Liver (tissue), 8 donors: ENCODE measurements at regions not wholly inside any gene's neighbourhood (a gene's known extent, or its start where the extent isn't known, plus 50 kb on each side); places are given as distances from the start of the nearest gene placed in this dataset.

ENCODE experiments used
- DNase-seq: peaks from one replicate; pipeline ENCODE4 v3.0.0-alpha.2; 2017; ENCODE audit warnings: low spot score
- H3K27ac ChIP-seq, 2 donors: one replicate each; pipeline ENCODE4 v1.7.0; 2013; ENCODE audit warnings: inconsistent platforms in 2 of 2, low read length in 2 of 2, control low read depth in 1 of 2, low read depth in 1 of 2, mild to moderate bottlenecking in 1 of 2
- H3K27me3 ChIP-seq, 4 donors: one replicate each; pipeline versions ENCODE4 v1.6.1 to v1.7.0; 2013; ENCODE audit warnings: low read length in 3 of 4, inconsistent platforms in 1 of 4, mild to moderate bottlenecking in 1 of 4, moderate library complexity in 1 of 4; ENCODE audit not compliant: control insufficient read depth in 4 of 4, insufficient read depth in 4 of 4
- H3K36me3 ChIP-seq, 4 donors: one replicate each; pipeline versions ENCODE4 v1.6.1 to v1.7.0; 2013; ENCODE audit warnings: low read length in 3 of 4, mild to moderate bottlenecking in 3 of 4, low read depth in 1 of 4, moderate library complexity in 1 of 4; ENCODE audit not compliant: control insufficient read depth in 4 of 4, insufficient read depth in 3 of 4
- H3K4me1 ChIP-seq, 4 donors: one replicate each; pipeline versions ENCODE4 v1.6.1 to v1.7.0; 2013; ENCODE audit warnings: low read length in 3 of 4, mild to moderate bottlenecking in 3 of 4, moderate library complexity in 1 of 4; ENCODE audit not compliant: control insufficient read depth in 4 of 4, insufficient read depth in 4 of 4
- H3K4me3 ChIP-seq, 3 donors: one replicate each; pipeline versions ENCODE4 v1.6.1 to v1.7.0; 2013; ENCODE audit warnings: low read length in 3 of 3, control low read depth in 1 of 3, low read depth in 1 of 3, mild to moderate bottlenecking in 1 of 3
- H3K9ac ChIP-seq, 2 donors: one replicate each; pipeline ENCODE4 v1.7.0; 2013; ENCODE audit warnings: low read length in 2 of 2, mild to moderate bottlenecking in 2 of 2, moderate library complexity in 2 of 2, control low read depth in 1 of 2, low read depth in 1 of 2
- H3K9me3 ChIP-seq, 4 donors: one replicate each; pipeline versions ENCODE4 v1.6.1 to v1.7.0; 2013; ENCODE audit warnings: low read length in 3 of 4; ENCODE audit not compliant: control insufficient read depth in 4 of 4
- EGR1 ChIP-seq, 2 donors: IDR thresholded peaks; 2 replicates each; pipeline ENCODE4 v1.6.1; 2016 to 2018; ENCODE audit warnings: antibody characterized with exemption in 2 of 2, low read depth in 2 of 2
- FOXA1 ChIP-seq: IDR thresholded peaks from 2 replicates; pipeline ENCODE4 v1.6.1; 2016; ENCODE audit warnings: antibody characterized with exemption
- FOXA2 ChIP-seq: IDR thresholded peaks from 2 replicates; pipeline ENCODE4 v1.6.1; 2016; ENCODE audit warnings: antibody characterized with exemption
- HNF4A ChIP-seq, 2 donors: conservative IDR thresholded peaks; 2 replicates each; pipeline ENCODE4 v1.6.1; 2016; ENCODE audit warnings: antibody characterized with exemption in 2 of 2, mild to moderate bottlenecking in 2 of 2
- HNF4G ChIP-seq: IDR thresholded peaks from 2 replicates; pipeline ENCODE4 v1.6.1; 2016; ENCODE audit warnings: antibody characterized with exemption
- JUND ChIP-seq, 2 donors: IDR thresholded peaks; 2 replicates each; pipeline ENCODE4 v1.6.1; 2016; ENCODE audit warnings: antibody characterized with exemption in 2 of 2
- RAD21 ChIP-seq, 2 donors: IDR thresholded peaks; 2 replicates each; pipeline ENCODE4 v1.6.1; 2016; ENCODE audit warnings: antibody characterized with exemption in 2 of 2, mild to moderate bottlenecking in 2 of 2
- SP1 ChIP-seq: IDR thresholded peaks from 2 replicates; pipeline ENCODE4 v1.6.1; 2018; ENCODE audit warnings: antibody characterized with exemption, mild to moderate bottlenecking
- TAF1 ChIP-seq: conservative IDR thresholded peaks from 2 replicates; pipeline ENCODE4 v1.6.1; 2016; ENCODE audit warnings: antibody characterized with exemption, mild to moderate bottlenecking
- WGBS: extraction: QIAGEN DNeasy Blood & Tissue Kit; methylation state at CpG from one replicate; pipeline ENCODE4 v1.1.7; 2013; 5-methylcytosine and 5-hydroxymethylcytosine counted together
- TF ChIP-seq, protein P1 (sequence below): IDR thresholded peaks from 2 replicates; pipeline ENCODE4 v1.6.1; 2016; ENCODE audit warnings: antibody characterized with exemption, mild to moderate bottlenecking
- TF ChIP-seq, protein P2 (sequence below): IDR thresholded peaks from 2 replicates; pipeline ENCODE4 v1.6.1; 2016; ENCODE audit warnings: antibody characterized with exemption
- TF ChIP-seq, protein P3 (sequence below): IDR thresholded peaks from 2 replicates; pipeline ENCODE4 v1.6.1; 2016; ENCODE audit warnings: antibody characterized with exemption
- TF ChIP-seq, protein P4 (sequence below): IDR thresholded peaks from 2 replicates; pipeline ENCODE4 v1.6.1; 2016; ENCODE audit warnings: antibody characterized with exemption
- TF ChIP-seq, protein P5 (sequence below): fragments of 150-350 bp; IDR thresholded peaks from 2 replicates; pipeline ENCODE4 v1.5.1; 2017; ENCODE audit warnings: improper control_type of control experiment, low read depth, low read length; ENCODE audit not compliant: missing input control
- donor health status: healthy.
- donor health status: healthy.
- donor health status: healthy.
- donor health status: healthy.
- donor health status: healthy.

DNA sequence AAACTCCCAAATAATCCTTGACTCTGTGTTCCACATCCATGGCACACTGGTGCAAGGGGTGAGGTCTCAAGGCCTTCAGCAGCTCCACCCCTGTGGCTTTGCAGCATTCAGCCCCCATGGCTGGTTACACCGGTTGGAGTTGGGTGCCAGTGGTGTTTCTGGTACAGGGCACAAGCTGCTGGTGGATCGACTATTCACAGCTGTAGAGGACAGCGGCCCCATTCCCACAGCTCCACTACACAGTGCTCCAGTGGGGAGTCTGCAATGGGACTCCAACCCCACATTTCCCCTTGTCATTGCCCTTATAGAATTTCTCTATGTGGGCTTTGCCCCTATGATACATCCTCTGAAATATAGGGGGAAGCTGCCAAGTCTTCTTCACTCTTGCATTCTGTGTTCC is 64.3 kb upstream of the SGO1 start:
- Histone ChIP-seq H3K36me3 (no peaks in the 10 kb centered on the region), H3K9me3 (peaks cover 0 to 5% (median 1%) of the 10 kb centered on the region in 4 donors), H3K4me1 (no peaks in the 10 kb centered on the region), H3K27me3 (no peaks in the 10 kb centered on the region), H3K27ac (no peak overlapping the region), H3K9ac (no peak overlapping the region), H3K4me3 (no peak overlapping the region)
- TF ChIP-seq, protein P1, sequence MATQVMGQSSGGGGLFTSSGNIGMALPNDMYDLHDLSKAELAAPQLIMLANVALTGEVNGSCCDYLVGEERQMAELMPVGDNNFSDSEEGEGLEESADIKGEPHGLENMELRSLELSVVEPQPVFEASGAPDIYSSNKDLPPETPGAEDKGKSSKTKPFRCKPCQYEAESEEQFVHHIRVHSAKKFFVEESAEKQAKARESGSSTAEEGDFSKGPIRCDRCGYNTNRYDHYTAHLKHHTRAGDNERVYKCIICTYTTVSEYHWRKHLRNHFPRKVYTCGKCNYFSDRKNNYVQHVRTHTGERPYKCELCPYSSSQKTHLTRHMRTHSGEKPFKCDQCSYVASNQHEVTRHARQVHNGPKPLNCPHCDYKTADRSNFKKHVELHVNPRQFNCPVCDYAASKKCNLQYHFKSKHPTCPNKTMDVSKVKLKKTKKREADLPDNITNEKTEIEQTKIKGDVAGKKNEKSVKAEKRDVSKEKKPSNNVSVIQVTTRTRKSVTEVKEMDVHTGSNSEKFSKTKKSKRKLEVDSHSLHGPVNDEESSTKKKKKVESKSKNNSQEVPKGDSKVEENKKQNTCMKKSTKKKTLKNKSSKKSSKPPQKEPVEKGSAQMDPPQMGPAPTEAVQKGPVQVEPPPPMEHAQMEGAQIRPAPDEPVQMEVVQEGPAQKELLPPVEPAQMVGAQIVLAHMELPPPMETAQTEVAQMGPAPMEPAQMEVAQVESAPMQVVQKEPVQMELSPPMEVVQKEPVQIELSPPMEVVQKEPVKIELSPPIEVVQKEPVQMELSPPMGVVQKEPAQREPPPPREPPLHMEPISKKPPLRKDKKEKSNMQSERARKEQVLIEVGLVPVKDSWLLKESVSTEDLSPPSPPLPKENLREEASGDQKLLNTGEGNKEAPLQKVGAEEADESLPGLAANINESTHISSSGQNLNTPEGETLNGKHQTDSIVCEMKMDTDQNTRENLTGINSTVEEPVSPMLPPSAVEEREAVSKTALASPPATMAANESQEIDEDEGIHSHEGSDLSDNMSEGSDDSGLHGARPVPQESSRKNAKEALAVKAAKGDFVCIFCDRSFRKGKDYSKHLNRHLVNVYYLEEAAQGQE, result no peak
- TF ChIP-seq FOXA2 (no peak), FOXA1 (no peak), EGR1 (IDR thresholded peaks at IDR 0.05; ENCODE audit: low read depth in 2 of 2) (no peak), RAD21 (IDR thresholded peaks at IDR 0.05) (no peak), HNF4G (no peak)
- TF ChIP-seq, protein P2, sequence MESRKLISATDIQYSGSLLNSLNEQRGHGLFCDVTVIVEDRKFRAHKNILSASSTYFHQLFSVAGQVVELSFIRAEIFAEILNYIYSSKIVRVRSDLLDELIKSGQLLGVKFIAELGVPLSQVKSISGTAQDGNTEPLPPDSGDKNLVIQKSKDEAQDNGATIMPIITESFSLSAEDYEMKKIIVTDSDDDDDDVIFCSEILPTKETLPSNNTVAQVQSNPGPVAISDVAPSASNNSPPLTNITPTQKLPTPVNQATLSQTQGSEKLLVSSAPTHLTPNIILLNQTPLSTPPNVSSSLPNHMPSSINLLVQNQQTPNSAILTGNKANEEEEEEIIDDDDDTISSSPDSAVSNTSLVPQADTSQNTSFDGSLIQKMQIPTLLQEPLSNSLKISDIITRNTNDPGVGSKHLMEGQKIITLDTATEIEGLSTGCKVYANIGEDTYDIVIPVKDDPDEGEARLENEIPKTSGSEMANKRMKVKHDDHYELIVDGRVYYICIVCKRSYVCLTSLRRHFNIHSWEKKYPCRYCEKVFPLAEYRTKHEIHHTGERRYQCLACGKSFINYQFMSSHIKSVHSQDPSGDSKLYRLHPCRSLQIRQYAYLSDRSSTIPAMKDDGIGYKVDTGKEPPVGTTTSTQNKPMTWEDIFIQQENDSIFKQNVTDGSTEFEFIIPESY, result no peak
- TF ChIP-seq, protein P3, sequence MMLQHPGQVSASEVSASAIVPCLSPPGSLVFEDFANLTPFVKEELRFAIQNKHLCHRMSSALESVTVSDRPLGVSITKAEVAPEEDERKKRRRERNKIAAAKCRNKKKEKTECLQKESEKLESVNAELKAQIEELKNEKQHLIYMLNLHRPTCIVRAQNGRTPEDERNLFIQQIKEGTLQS, result no peak
- TF ChIP-seq, protein P4, sequence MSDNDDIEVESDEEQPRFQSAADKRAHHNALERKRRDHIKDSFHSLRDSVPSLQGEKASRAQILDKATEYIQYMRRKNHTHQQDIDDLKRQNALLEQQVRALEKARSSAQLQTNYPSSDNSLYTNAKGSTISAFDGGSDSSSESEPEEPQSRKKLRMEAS, result no peak
- TF ChIP-seq, protein P5, sequence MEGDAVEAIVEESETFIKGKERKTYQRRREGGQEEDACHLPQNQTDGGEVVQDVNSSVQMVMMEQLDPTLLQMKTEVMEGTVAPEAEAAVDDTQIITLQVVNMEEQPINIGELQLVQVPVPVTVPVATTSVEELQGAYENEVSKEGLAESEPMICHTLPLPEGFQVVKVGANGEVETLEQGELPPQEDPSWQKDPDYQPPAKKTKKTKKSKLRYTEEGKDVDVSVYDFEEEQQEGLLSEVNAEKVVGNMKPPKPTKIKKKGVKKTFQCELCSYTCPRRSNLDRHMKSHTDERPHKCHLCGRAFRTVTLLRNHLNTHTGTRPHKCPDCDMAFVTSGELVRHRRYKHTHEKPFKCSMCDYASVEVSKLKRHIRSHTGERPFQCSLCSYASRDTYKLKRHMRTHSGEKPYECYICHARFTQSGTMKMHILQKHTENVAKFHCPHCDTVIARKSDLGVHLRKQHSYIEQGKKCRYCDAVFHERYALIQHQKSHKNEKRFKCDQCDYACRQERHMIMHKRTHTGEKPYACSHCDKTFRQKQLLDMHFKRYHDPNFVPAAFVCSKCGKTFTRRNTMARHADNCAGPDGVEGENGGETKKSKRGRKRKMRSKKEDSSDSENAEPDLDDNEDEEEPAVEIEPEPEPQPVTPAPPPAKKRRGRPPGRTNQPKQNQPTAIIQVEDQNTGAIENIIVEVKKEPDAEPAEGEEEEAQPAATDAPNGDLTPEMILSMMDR, result no peak
- no peak for DNase-seq
- 97% methylated on average over 3 of the region's 3 CpGs for WGBS

DNA sequence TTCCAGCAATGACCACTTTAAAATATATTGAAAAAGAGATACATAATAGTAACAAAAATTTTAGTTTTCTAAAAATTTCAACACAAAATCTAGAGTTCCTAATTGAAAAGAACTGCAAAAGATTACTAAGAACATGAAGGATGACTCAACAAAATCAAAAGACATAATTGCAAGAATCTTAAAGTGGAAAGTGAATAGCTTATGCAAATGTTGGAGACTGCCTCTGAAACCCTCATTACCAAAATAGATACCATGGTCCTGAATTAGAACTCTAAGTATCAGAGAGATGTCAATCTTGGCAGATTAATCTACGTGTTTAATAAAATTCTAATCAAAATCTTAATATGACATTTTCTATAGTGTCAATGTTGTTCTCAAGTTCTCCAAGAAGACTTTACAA is 60.7 kb upstream of the SGO1 start:
- no peak overlapping the region for H3K27ac ChIP-seq
- WGBS, result 85% methylated on average over 1 of the region's 1 CpG
- DNase-seq, result no peak
- no peaks in the 10 kb centered on the region for H3K4me1 ChIP-seq
- H3K9ac ChIP-seq, result no peak overlapping the region
- H3K9me3 ChIP-seq, result peaks cover 0 to 19% (median 3%) of the 10 kb centered on the region in 4 donors
- no peaks in the 10 kb centered on the region for H3K36me3 ChIP-seq
- no peak overlapping the region for H3K4me3 ChIP-seq
- H3K27me3 ChIP-seq, result no peaks in the 10 kb centered on the region
- TF ChIP-seq SP1 (no peak), JUND (IDR thresholded peaks at IDR 0.05) (no peak), HNF4A (conservative IDR thresholded peaks at IDR 0.05) (no peak), EGR1 (IDR thresholded peaks at IDR 0.05; ENCODE audit: low read depth in 2 of 2) (no peak), TAF1 (no peak)
- TF ChIP-seq, protein P4, result no peak
- TF ChIP-seq, protein P3, result no peak
